Gastrocnemius medialis (tissue), 4 donors: ENCODE measurements at regions not wholly inside any gene's neighbourhood (a gene's known extent, or its start where the extent isn't known, plus 50 kb on each side); places are given as distances from the start of the nearest gene placed in this dataset.

Experiments
- ATAC-seq, 2 donors: fragments of 150-250 bp; one replicate each; pipeline ENCODE4 v1.9.1; 2016
- DNase-seq, 2 donors: peaks; one replicate each; pipeline ENCODE4 v3.0.0-alpha.2; 2019
- H3K27ac ChIP-seq, 4 donors: fragments of 200-600 bp; sonication (generic); 1 replicate in 1 of 4; 2 replicates in 3 of 4; pipeline ENCODE4 v1.5.1; 2016 to 2018; ENCODE audit warnings: mild to moderate bottlenecking in 2 of 4, moderate library complexity in 1 of 4
- H3K27me3 ChIP-seq, 3 donors: fragments of 200-600 bp; sonication (generic) in 2 of 3; 1 replicate in 1 of 3; 2 replicates in 2 of 3; pipeline versions ENCODE4 v1.5.1 to v1.6.0; 2016 to 2019; ENCODE audit warnings: mild to moderate bottlenecking in 1 of 3, moderate library complexity in 1 of 3
- H3K36me3 ChIP-seq, 2 donors: fragments of 200-600 bp; sonication (generic) in 1 of 2; one replicate each; pipeline ENCODE4 v1.5.1; 2017 to 2018
- H3K4me1 ChIP-seq, 2 donors: fragments of 200-600 bp; sonication (generic) in 1 of 2; one replicate each; pipeline ENCODE4 v1.5.1; 2016 to 2017; ENCODE audit warnings: mild to moderate bottlenecking in 2 of 2
- H3K4me3 ChIP-seq, 4 donors: fragments of 200-600 bp; sonication (generic) in 3 of 4; 1 replicate in 1 of 4; 2 replicates in 3 of 4; pipeline ENCODE4 v1.5.1; 2016 to 2019; ENCODE audit warnings: mild to moderate bottlenecking in 2 of 4
- H3K9me3 ChIP-seq, 3 donors: fragments of 200-600 bp; sonication (generic) in 2 of 3; 1 replicate in 1 of 3; 2 replicates in 2 of 3; pipeline ENCODE4 v1.5.1; 2016 to 2019
- CTCF ChIP-seq, 5 experiments: fragments of 450-650 bp in 3 of 5; fragments of 200-600 bp in 2 of 5; sonication (generic) in 2 of 5; IDR thresholded peaks in 4 of 5; conservative IDR thresholded peaks in 1 of 5; 1 replicate in 4 of 5; 2 replicates in 1 of 5; pipeline ENCODE4 v1.5.1; 2016 to 2019; ENCODE audit warnings: antibody characterized with exemption in 5 of 5, mild to moderate bottlenecking in 3 of 5, moderate library complexity in 3 of 5
- POLR2A ChIP-seq, 2 donors: fragments of 450-650 bp; IDR thresholded peaks; one replicate each; pipeline ENCODE4 v1.6.1; 2017; ENCODE audit warnings: antibody characterized with exemption in 2 of 2, mild to moderate bottlenecking in 2 of 2, moderate library complexity in 2 of 2
- in situ Hi-C, 4 donors: fragments of 200-750 bp; cut with MboI; loops; one replicate each; pipeline versions ENCODE4 v1.15.0 to v1.8.0; 2017; ENCODE audit warnings: low sequenced_read_pairs in 4 of 4
- intact Hi-C: fragments of 100-400 bp; cut with DNase I; formaldehyde crosslinking; loops from one replicate; pipeline ENCODE4 v1.15.1; 2023; ENCODE audit warnings: low total_unique reads

DNA sequence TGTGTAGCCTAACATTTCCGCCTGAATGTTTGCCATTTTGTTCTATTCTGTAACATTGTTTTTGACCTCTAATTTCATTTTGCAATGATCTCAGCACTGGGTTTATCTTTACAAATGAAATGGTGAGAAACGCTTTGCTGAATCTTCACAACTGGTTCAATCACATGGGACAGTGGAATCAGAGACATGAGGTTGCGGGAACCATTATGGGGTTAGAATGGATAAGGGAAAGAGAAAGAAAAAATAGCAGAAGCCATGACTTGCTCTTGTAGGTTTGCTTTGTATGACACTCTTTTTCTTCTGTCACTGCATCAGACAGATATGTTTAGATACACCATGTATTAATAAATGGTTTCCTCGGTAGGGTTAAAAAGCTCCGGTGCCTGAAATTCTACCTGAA lies 114.3 kb upstream of the PELI1 start:
- intact Hi-C loops: no loop called here
- no peak overlapping the region for H3K27ac ChIP-seq
- in situ Hi-C loops: no loop called here

GRCh38 chr2:64259312-64259711 lies 115.1 kb upstream of the PELI1 start:
- H3K4me3 ChIP-seq: no peak overlapping the region
- no peak for TF ChIP-seq CTCF (IDR thresholded peaks at IDR 0.05 in 4 of 5, conservative IDR thresholded peaks at IDR 0.05 in 1 of 5)
- no peak for TF ChIP-seq POLR2A (IDR thresholded peaks at IDR 0.05)
- no peaks in the 10 kb centered on the region for H3K36me3 ChIP-seq
- H3K4me1 ChIP-seq: peaks cover 4 to 15% of the 10 kb centered on the region in 2 donors
- no peak for DNase-seq
- H3K9me3 ChIP-seq: no peaks in the 10 kb centered on the region
- in situ Hi-C loops: no loop called here
- intact Hi-C loops: no loop called here
- peak overlapping the region in 1 of 4 donors; percentile 64 for H3K27ac ChIP-seq
- no peak for ATAC-seq
- no peaks in the 10 kb centered on the region for H3K27me3 ChIP-seq

More for the DNA sequence above, 114.3 kb upstream of the PELI1 start:
- TF ChIP-seq CTCF (IDR thresholded peaks at IDR 0.05 in 4 of 5, conservative IDR thresholded peaks at IDR 0.05 in 1 of 5) (no peak), POLR2A (IDR thresholded peaks at IDR 0.05) (no peak)
- Histone ChIP-seq H3K4me1 (peaks cover 4 to 15% of the 10 kb centered on the region in 2 donors), H3K36me3 (no peaks in the 10 kb centered on the region), H3K9me3 (no peaks in the 10 kb centered on the region), H3K27me3 (no peaks in the 10 kb centered on the region), H3K4me3 (no peak overlapping the region)
- DNase-seq (no peak), ATAC-seq (no peak)

DNA sequence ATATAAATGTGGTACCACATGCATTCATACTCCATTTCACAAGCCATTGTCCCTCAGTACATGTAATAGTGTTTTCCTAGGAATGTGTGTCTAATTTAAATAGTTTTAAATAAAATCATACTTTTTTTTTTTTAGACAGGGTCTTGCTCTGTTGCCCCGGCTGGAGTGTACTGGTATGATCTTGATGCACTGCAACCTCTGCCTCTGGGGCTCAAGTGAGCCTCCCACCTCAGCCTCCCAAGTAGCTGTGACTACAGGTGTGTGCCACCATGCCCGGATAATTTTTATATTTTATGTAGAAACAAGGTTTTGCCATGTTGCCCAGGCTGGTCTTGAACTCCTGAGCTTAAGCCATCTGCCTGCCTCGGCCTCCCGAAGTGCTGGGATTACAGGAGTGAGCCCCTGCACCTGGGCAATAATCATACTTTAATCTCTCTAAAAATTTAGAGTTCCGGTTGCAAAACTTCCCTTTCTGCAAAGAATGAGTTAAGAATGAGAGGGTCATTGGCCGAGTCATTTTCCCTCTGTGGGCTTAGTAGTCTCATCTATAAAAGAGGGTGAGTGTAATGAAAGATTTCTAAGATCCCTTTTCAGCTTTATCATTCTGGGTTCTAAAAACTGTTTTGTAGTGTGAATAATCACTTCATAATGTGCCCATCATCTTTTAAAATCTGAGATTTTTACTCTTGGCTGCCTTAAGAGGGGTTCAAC lies 116.0 kb upstream of the PELI1 start:
- no peaks in the 10 kb centered on the region for H3K27me3 ChIP-seq
- H3K27ac ChIP-seq: peak overlapping the region; percentile 44 to 64 (median 56)
- in situ Hi-C loops: no loop called here
- ATAC-seq: no peak
- intact Hi-C loops: no loop called here
- no peak overlapping the region for H3K4me3 ChIP-seq
- H3K9me3 ChIP-seq: no peaks in the 10 kb centered on the region
- no peak for TF ChIP-seq POLR2A (IDR thresholded peaks at IDR 0.05)
- TF ChIP-seq CTCF (IDR thresholded peaks at IDR 0.05 in 4 of 5, conservative IDR thresholded peaks at IDR 0.05 in 1 of 5): no peak
- peaks cover 4 to 15% of the 10 kb centered on the region in 2 donors for H3K4me1 ChIP-seq
- no peaks in the 10 kb centered on the region for H3K36me3 ChIP-seq
- no peak for DNase-seq

GRCh38 chr2:64260817-64261216 lies 116.6 kb upstream of the PELI1 start:
- ATAC-seq (peak; percentile 64 to 75), DNase-seq (peak; percentile 43 to 48)
- H3K27me3 ChIP-seq: no peaks in the 10 kb centered on the region
- H3K9me3 ChIP-seq: no peaks in the 10 kb centered on the region
- H3K36me3 ChIP-seq: no peaks in the 10 kb centered on the region
- intact Hi-C loops (no loop called here), in situ Hi-C loops (no loop called here)
- no peak overlapping the region for H3K4me3 ChIP-seq
- peak overlapping the region; percentile 44 to 64 (median 56) for H3K27ac ChIP-seq
- TF ChIP-seq POLR2A (IDR thresholded peaks at IDR 0.05) (peak in 1 of 2 donors; percentile 9), CTCF (IDR thresholded peaks at IDR 0.05 in 4 of 5, conservative IDR thresholded peaks at IDR 0.05 in 1 of 5) (no peak)
- peaks cover 4 to 15% of the 10 kb centered on the region in 2 donors for H3K4me1 ChIP-seq
